ENCODE measurements at regions not wholly inside any gene's neighbourhood (a gene's known extent, or its start where the extent isn't known, plus 50 kb on each side); places are given as distances from the start of the nearest gene placed in this dataset.

DNA sequence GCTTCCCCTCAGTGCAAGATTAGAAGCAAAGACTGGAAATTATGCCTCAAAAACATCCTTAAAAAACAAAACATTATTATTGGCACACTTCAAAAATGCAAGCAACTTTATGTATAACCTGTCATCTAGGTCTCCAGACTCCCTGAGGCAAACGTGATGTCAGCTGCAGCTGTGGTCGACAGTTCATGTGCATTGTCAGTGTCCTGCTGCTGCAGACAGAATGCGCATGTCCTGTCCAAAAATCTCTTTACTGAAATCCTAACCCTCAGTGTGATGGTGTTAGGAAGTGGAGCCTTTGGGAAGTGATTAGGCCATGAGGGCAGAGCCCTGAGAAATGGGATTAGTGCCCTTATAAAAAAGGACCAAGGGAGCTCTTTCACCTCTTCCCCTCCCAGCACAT, 126.9 kb downstream of the CYRIA start:
- no peaks in the 10 kb centered on the region for H3K9me3 Mint-ChIP-seq (ENCODE audit: low read depth)
- no peak overlapping the region for H3K27ac Mint-ChIP-seq
- no peaks in the 10 kb centered on the region for H3K4me1 Mint-ChIP-seq (ENCODE audit: low read depth)
- peaks cover 5% of the 10 kb centered on the region for H3K27me3 Mint-ChIP-seq
- H3K4me3 Mint-ChIP-seq, result no peak overlapping the region
- no peaks in the 10 kb centered on the region for H3K36me3 Mint-ChIP-seq

- H3K4me1 Mint-ChIP-seq (ENCODE audit: low read depth), result no peaks in the 10 kb centered on the region
- no peaks in the 10 kb centered on the region for H3K9me3 Mint-ChIP-seq (ENCODE audit: low read depth)
- H3K4me3 Mint-ChIP-seq, result no peak overlapping the region
- H3K27ac Mint-ChIP-seq, result no peak overlapping the region
- peaks cover 6% of the 10 kb centered on the region for H3K27me3 Mint-ChIP-seq
- no peaks in the 10 kb centered on the region for H3K36me3 Mint-ChIP-seq
Measured at GRCh38 chr2:16537347-16537746, 128.3 kb downstream of the CYRIA start.

- no peak overlapping the region for H3K27ac Mint-ChIP-seq
- H3K9me3 Mint-ChIP-seq (ENCODE audit: low read depth), result no peaks in the 10 kb centered on the region
- H3K27me3 Mint-ChIP-seq, result peaks cover 2% of the 10 kb centered on the region
- no peaks in the 10 kb centered on the region for H3K4me1 Mint-ChIP-seq (ENCODE audit: low read depth)
- no peak overlapping the region for H3K4me3 Mint-ChIP-seq
- H3K36me3 Mint-ChIP-seq, result no peaks in the 10 kb centered on the region
Measured at GRCh38 chr2:16526193-16526592, 139.4 kb downstream of the CYRIA start.

- no peaks in the 10 kb centered on the region for H3K4me1 Mint-ChIP-seq (ENCODE audit: low read depth)
- H3K9me3 Mint-ChIP-seq (ENCODE audit: low read depth), result no peaks in the 10 kb centered on the region
Measured at GRCh38 chr2:16525265-16525887, 140.3 kb downstream of the CYRIA start.

GRCh38 chr2:16523711-16524110, 141.9 kb downstream of the CYRIA start:
- Mint-ChIP-seq H3K36me3 (no peaks in the 10 kb centered on the region), H3K27ac (no peak overlapping the region), H3K9me3 (ENCODE audit: low read depth) (no peaks in the 10 kb centered on the region), H3K4me1 (ENCODE audit: low read depth) (no peaks in the 10 kb centered on the region), H3K4me3 (no peak overlapping the region), H3K27me3 (peaks cover 2% of the 10 kb centered on the region)

More at GRCh38 chr2:16525265-16525887, 140.3 kb downstream of the CYRIA start:
- no peak overlapping the region for H3K4me3 Mint-ChIP-seq
- no peaks in the 10 kb centered on the region for H3K36me3 Mint-ChIP-seq
- H3K27ac Mint-ChIP-seq, result no peak overlapping the region
- H3K27me3 Mint-ChIP-seq, result peaks cover 2% of the 10 kb centered on the region

DNA sequence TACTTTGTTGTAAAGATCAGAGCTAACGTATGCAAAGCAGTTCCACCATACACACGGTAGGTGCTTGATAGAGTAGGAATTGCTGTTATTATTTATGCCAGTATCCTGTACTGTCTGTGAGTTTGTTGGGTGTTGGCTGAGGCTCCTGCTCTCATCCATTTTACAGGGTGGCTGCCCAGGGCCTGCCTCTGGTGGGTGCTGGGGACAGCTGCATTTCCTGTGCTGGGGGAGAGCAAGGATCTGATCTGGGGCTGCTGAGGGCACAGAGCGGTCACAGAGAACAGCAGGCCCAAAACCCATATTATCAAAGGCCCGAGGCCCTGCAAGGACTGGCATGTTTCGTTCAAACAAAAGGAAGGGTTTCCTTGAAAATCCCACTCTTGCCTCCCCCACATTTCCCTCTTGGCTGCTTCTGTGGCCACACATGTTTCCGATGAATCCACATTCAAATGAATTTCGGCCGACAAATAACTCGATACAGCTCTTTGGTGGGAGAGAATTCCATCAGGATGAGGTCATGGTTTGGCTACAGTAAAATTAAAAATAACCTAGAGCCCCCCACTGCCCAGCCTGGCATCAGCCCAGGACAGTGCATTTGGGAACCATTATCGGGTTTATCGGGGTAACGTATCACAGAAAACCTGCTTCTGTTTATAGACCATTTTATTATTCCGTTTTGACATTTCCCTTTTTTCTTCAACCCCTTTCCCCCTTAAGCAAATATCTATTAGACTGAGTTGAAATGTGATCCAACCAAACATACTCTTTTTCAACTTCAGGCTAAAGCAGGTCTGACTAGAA, 143.4 kb downstream of the CYRIA start:
- Mint-ChIP-seq H3K27ac (no peak overlapping the region), H3K9me3 (ENCODE audit: low read depth) (no peaks in the 10 kb centered on the region), H3K27me3 (peaks cover 4% of the 10 kb centered on the region), H3K4me1 (ENCODE audit: low read depth) (no peaks in the 10 kb centered on the region), H3K4me3 (no peak overlapping the region), H3K36me3 (no peaks in the 10 kb centered on the region)

DNA sequence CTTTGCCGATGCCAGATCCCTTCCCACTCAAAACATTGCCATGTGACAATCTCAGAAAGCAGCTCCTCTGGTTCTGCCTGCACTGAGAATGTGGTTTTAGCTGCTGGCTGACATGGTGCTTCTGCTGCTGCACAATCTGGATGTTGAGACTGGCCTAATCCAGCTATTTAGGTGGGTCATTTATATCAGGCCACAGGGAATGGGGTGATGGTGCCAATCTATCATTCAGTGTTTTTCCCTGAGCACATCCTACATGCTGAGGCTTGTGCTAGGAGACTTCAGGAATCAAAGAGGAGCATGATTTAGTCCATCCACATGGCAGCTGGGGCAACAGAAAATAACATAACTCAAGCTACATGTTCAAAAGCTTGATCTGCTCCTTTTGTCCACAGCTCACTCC, 144.7 kb downstream of the CYRIA start:
- no peaks in the 10 kb centered on the region for H3K9me3 Mint-ChIP-seq (ENCODE audit: low read depth)
- H3K4me1 Mint-ChIP-seq (ENCODE audit: low read depth), result no peaks in the 10 kb centered on the region
- H3K4me3 Mint-ChIP-seq, result no peak overlapping the region
- H3K27me3 Mint-ChIP-seq, result peaks cover 2% of the 10 kb centered on the region
- H3K27ac Mint-ChIP-seq, result no peak overlapping the region
- no peaks in the 10 kb centered on the region for H3K36me3 Mint-ChIP-seq

GRCh38 chr2:16515696-16516095, 149.9 kb downstream of the CYRIA start:
- H3K4me1 Mint-ChIP-seq (ENCODE audit: low read depth), result no peaks in the 10 kb centered on the region
- H3K27ac Mint-ChIP-seq, result no peak overlapping the region
- peaks cover 16% of the 10 kb centered on the region for H3K27me3 Mint-ChIP-seq
- H3K4me3 Mint-ChIP-seq, result no peak overlapping the region
- H3K36me3 Mint-ChIP-seq, result no peaks in the 10 kb centered on the region
- H3K9me3 Mint-ChIP-seq (ENCODE audit: low read depth), result no peaks in the 10 kb centered on the region

GRCh38 chr2:16513626-16514025, 152.0 kb downstream of the CYRIA start:
- no peak overlapping the region for H3K4me3 Mint-ChIP-seq
- no peaks in the 10 kb centered on the region for H3K4me1 Mint-ChIP-seq (ENCODE audit: low read depth)
- peaks cover 26% of the 10 kb centered on the region for H3K27me3 Mint-ChIP-seq
- H3K27ac Mint-ChIP-seq, result no peak overlapping the region
- H3K9me3 Mint-ChIP-seq (ENCODE audit: low read depth), result no peaks in the 10 kb centered on the region
- no peaks in the 10 kb centered on the region for H3K36me3 Mint-ChIP-seq

GRCh38 chr2:16511041-16511440, 154.6 kb downstream of the CYRIA start:
- Mint-ChIP-seq H3K27me3 (peaks cover 30% of the 10 kb centered on the region), H3K9me3 (ENCODE audit: low read depth) (no peaks in the 10 kb centered on the region), H3K4me1 (ENCODE audit: low read depth) (no peaks in the 10 kb centered on the region), H3K4me3 (no peak overlapping the region), H3K27ac (no peak overlapping the region), H3K36me3 (no peaks in the 10 kb centered on the region)

DNA sequence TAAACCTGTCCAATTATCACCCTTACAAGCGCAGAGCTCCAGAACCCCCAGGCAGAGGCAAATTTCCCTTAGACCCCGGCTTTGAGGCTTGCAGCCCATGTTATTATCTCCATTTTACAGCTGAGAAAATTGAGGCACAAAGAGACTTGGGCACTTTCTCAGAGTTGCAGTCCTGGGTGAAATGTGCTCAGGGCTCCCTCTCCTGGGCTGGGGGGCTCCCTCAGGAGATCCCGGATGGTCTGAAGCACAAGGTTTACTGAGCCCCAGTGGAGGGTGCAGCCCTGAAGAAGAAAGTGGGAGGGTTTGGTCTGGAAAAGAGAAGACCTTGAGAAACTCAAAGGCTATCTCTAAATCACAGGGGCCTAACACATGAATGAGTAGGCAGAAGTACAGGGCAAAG, 156.6 kb downstream of the CYRIA start:
- H3K36me3 Mint-ChIP-seq, result no peaks in the 10 kb centered on the region
- H3K9me3 Mint-ChIP-seq (ENCODE audit: low read depth), result no peaks in the 10 kb centered on the region
- H3K27me3 Mint-ChIP-seq, result peaks cover 33% of the 10 kb centered on the region
- H3K27ac Mint-ChIP-seq, result no peak overlapping the region
- H3K4me1 Mint-ChIP-seq (ENCODE audit: low read depth), result no peaks in the 10 kb centered on the region
- no peak overlapping the region for H3K4me3 Mint-ChIP-seq

DNA sequence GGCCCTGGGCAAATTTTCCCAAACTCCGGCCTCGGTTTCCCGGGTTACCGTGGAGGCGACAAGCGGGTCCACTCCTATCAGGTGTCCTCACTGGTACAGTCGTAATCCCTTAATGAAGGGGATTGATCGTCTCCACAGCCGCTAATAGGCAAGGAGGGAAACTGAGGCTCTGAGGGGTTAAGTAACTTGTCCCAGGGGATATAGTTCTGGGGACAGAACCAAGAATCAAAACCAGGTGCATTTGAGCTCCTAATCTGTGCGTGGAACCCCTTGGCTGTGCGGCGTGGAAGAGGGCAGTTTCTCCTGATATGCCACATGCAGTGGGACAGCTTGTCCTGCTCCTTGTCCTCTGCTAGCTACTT, 157.2 kb downstream of the CYRIA start:
- H3K27ac Mint-ChIP-seq, result no peak overlapping the region
- H3K27me3 Mint-ChIP-seq, result peaks cover 31% of the 10 kb centered on the region

GRCh38 chr2:16507655-16508489, 157.8 kb downstream of the CYRIA start:
- Mint-ChIP-seq H3K27me3 (peaks cover 31% of the 10 kb centered on the region), H3K4me1 (ENCODE audit: low read depth) (no peaks in the 10 kb centered on the region), H3K36me3 (no peaks in the 10 kb centered on the region), H3K9me3 (ENCODE audit: low read depth) (no peaks in the 10 kb centered on the region), H3K27ac (no peak overlapping the region), H3K4me3 (no peak overlapping the region)

More for the DNA sequence above, 157.2 kb downstream of the CYRIA start:
- Mint-ChIP-seq H3K4me1 (ENCODE audit: low read depth) (no peaks in the 10 kb centered on the region), H3K9me3 (ENCODE audit: low read depth) (no peaks in the 10 kb centered on the region), H3K36me3 (no peaks in the 10 kb centered on the region), H3K4me3 (no peak overlapping the region)

DNA sequence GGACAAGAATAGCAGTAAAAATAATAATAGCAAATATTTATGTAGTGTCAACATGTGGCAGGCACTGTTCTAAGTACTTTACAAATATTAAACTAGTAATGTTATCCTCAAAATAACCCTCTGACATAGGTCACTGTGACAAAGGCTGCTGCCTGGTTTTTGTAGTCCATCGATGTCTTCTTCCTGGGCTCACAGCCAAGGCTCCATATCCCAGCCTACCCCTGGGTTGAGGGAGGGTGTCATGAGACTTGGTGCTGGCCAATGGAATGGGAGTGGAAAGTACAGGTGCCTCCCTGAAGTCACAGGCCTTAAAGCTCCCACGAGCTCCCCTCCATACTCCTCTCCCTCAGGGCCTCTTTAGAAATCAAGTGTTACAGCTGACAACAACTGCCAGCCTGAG, 159.3 kb downstream of the CYRIA start:
- no peak overlapping the region for H3K4me3 Mint-ChIP-seq
- H3K27ac Mint-ChIP-seq, result no peak overlapping the region
- no peaks in the 10 kb centered on the region for H3K4me1 Mint-ChIP-seq (ENCODE audit: low read depth)
- H3K27me3 Mint-ChIP-seq, result peaks cover 24% of the 10 kb centered on the region
- H3K36me3 Mint-ChIP-seq, result no peaks in the 10 kb centered on the region
- H3K9me3 Mint-ChIP-seq (ENCODE audit: low read depth), result no peaks in the 10 kb centered on the region

Data from activated naive CD8-positive, alpha-beta T cell (primary cell).